ENCODE measurements at regions not wholly inside any gene's neighbourhood (a gene's known extent, or its start where the extent isn't known, plus 50 kb on each side); places are given as distances from the start of the nearest gene placed in this dataset.

GRCh38 chr1:218994615-218995014 lies 179.1 kb upstream of the LYPLAL1 start:
- CTCF ChIA-PET, result no interaction called here
- H3K36me3 Mint-ChIP-seq (ENCODE audit: insufficient read depth, unreplicated experiment), result no peaks in the 10 kb centered on the region
- no peaks in the 10 kb centered on the region for H3K9me3 Mint-ChIP-seq (ENCODE audit: low read depth, unreplicated experiment)
- H3K27me3 Mint-ChIP-seq (ENCODE audit: unreplicated experiment), result no peaks in the 10 kb centered on the region
- no TSS peak for BruUV-seq (replicated peaks)
- no peak overlapping the region for H3K27ac Mint-ChIP-seq (ENCODE audit: unreplicated experiment)
- DNase-seq, result no peak
- intact Hi-C loops (cut with micrococcal nuclease; ENCODE audit: unreplicated experiment), result no loop called here
- no peak overlapping the region for H3K4me3 Mint-ChIP-seq (ENCODE audit: low read depth, unreplicated experiment)
- TF ChIP-seq CTCF (IDR thresholded peaks at IDR 0.05; ENCODE audit: unreplicated experiment), result no peak
- peaks cover under 1% of the 10 kb centered on the region for H3K4me1 Mint-ChIP-seq (ENCODE audit: low read depth, unreplicated experiment)

- no peaks in the 10 kb centered on the region for H3K27me3 Mint-ChIP-seq (ENCODE audit: unreplicated experiment)
- no peak overlapping the region for H3K27ac Mint-ChIP-seq (ENCODE audit: unreplicated experiment)
- CTCF ChIA-PET, result no interaction called here
- H3K36me3 Mint-ChIP-seq (ENCODE audit: insufficient read depth, unreplicated experiment), result no peaks in the 10 kb centered on the region
- DNase-seq, result no peak
- intact Hi-C loops (cut with micrococcal nuclease; ENCODE audit: unreplicated experiment), result no loop called here
- TF ChIP-seq CTCF (IDR thresholded peaks at IDR 0.05; ENCODE audit: unreplicated experiment), result no peak
- H3K9me3 Mint-ChIP-seq (ENCODE audit: low read depth, unreplicated experiment), result no peaks in the 10 kb centered on the region
- peaks cover 6% of the 10 kb centered on the region for H3K4me1 Mint-ChIP-seq (ENCODE audit: low read depth, unreplicated experiment)
- BruUV-seq (replicated peaks), result no TSS peak
- no peak overlapping the region for H3K4me3 Mint-ChIP-seq (ENCODE audit: low read depth, unreplicated experiment)
These were observed 178.5 kb upstream of the LYPLAL1 start for GRCh38 chr1:218995091-218995665.

GRCh38 chr1:218996362-218996761 lies 177.3 kb upstream of the LYPLAL1 start:
- CTCF ChIA-PET, result interaction anchor here (1.0 kb wide), 1 partner anchor 20 kb away, joined by 3 read pairs; no protein-coding TSS in a partner anchor
- no peak overlapping the region for H3K27ac Mint-ChIP-seq (ENCODE audit: unreplicated experiment)

GRCh38 chr1:219000005-219000404 lies 173.7 kb upstream of the LYPLAL1 start:
- no peaks in the 10 kb centered on the region for H3K36me3 Mint-ChIP-seq (ENCODE audit: insufficient read depth, unreplicated experiment)
- H3K4me3 Mint-ChIP-seq (ENCODE audit: low read depth, unreplicated experiment), result no peak overlapping the region
- BruUV-seq (replicated peaks), result no TSS peak
- H3K4me1 Mint-ChIP-seq (ENCODE audit: low read depth, unreplicated experiment), result peaks cover 21% of the 10 kb centered on the region
- TF ChIP-seq CTCF (IDR thresholded peaks at IDR 0.05; ENCODE audit: unreplicated experiment), result no peak
- peaks cover 3% of the 10 kb centered on the region for H3K9me3 Mint-ChIP-seq (ENCODE audit: low read depth, unreplicated experiment)
- H3K27me3 Mint-ChIP-seq (ENCODE audit: unreplicated experiment), result no peaks in the 10 kb centered on the region
- DNase-seq, result no peak
- no peak overlapping the region for H3K27ac Mint-ChIP-seq (ENCODE audit: unreplicated experiment)
- intact Hi-C loops (cut with micrococcal nuclease; ENCODE audit: unreplicated experiment), result no loop called here
- CTCF ChIA-PET, result interaction anchor here (0.9 kb wide), 1 partner anchor 15 kb away, joined by 3 read pairs; no protein-coding TSS in a partner anchor

More at GRCh38 chr1:218996362-218996761, 177.3 kb upstream of the LYPLAL1 start:
- Mint-ChIP-seq H3K36me3 (ENCODE audit: insufficient read depth, unreplicated experiment) (no peaks in the 10 kb centered on the region), H3K9me3 (ENCODE audit: low read depth, unreplicated experiment) (no peaks in the 10 kb centered on the region), H3K4me3 (ENCODE audit: low read depth, unreplicated experiment) (no peak overlapping the region), H3K4me1 (ENCODE audit: low read depth, unreplicated experiment) (peaks cover 18% of the 10 kb centered on the region), H3K27me3 (ENCODE audit: unreplicated experiment) (no peaks in the 10 kb centered on the region)
- no peak for DNase-seq
- no peak for TF ChIP-seq CTCF (IDR thresholded peaks at IDR 0.05; ENCODE audit: unreplicated experiment)
- no TSS peak for BruUV-seq (replicated peaks)
- intact Hi-C loops (cut with micrococcal nuclease; ENCODE audit: unreplicated experiment), result no loop called here
